NCI-H446 treated with DMSO at 0.1 percent for 48 hours (cell line): ENCODE measurements at regions not wholly inside any gene's neighbourhood (a gene's known extent, or its start where the extent isn't known, plus 50 kb on each side); places are given as distances from the start of the nearest gene placed in this dataset.

Experiments
- DNase-seq: peaks from one replicate; lab custom pipeline; 2025; lab: John Stamatoyannopoulos, UW

GRCh38 chr3:40593351-40593750 is 68.6 kb downstream of the ZNF621 start:
- DNase-seq, result peak; percentile 27

GRCh38 chr3:40597441-40597840 is 72.7 kb downstream of the ZNF621 start:
- no peak for DNase-seq

DNA sequence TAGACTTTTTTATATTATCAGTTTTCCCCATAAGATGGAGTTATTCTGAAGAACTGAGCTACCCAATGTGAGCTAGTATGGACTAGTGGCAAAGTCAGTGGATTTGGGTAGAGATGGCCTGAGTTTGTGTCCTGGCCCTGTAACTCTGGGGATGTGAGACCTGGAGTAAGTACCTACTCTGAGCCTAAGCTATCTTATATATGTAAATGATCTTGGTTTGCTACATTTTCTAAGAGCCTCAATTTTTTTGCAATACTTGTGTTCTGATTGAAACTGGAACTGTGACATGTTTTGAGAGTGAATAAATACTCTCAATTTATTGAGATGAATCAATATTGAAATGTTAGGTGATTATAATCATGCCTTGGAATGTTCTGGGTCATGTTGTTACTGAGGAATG is 73.6 kb downstream of the ZNF621 start:
- DNase-seq, result no peak

DNA sequence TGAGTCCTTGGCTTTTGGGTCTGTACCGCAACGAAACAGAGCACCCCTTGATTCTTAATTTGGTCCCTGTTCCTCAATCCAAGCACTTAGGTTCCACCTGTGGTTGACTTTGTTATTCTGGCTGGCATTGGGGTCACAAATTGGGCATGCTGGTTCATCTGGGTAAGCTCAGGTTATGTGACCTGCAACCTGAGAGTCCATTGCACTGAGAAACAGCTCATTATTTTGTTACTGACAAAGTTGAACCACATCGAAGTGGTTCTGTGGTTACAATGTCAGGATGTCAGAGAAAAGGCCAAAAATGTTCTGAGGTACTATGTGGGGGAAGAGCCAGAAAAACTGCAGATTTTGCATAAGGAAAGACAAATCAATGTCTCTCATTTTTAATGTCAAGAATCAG is 74.2 kb downstream of the ZNF621 start:
- no peak for DNase-seq

DNA sequence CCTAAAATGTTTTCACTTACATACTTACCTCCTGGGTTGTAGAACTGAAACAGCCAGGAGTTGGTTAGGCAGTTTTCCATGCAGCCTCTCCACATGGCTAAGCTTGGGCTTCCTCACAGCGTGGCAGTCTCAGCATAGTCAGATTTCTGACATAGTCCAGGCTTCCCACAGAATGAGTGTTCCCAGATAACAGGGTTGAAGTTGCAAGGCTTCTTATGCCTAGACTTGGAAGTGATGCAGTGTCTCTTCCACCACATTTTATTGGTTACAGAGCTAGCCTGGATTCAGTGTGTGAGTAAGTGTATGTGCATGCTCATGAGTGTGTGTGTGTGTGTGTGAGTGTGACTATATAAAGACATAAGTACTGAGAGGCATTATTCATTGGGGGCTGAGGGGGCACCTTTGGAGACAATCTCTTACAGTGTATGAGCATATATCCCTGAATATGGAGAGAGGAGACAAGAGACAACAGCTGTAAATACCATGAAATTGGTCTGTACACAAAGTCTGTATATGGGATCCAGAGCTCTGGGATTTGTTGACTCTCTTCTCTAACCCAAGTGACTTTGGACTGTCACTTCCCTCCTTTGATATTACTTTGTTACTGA is 78.1 kb downstream of the ZNF621 start:
- no peak for DNase-seq

DNA sequence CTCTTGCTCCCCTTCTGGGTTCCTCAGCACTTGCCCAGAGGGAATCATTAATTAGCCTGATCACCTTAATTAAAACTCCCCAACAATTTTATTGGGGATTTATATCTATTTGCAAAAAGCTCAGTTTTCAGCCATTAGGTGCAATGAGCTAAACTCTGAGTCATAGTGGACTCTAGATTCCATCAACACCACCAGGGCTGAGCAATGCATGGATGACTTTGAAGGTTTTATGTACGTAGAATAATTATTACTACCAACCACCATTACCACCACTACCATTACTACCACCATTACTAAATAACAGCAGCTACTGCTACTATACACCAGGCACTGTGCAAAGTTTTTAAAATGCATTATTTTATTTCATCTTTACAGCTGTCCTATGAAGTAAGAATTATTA is 81.2 kb downstream of the ZNF621 start:
- no peak for DNase-seq

GRCh38 chr3:40608091-40608490 is 83.3 kb downstream of the ZNF621 start:
- DNase-seq, result no peak

DNA sequence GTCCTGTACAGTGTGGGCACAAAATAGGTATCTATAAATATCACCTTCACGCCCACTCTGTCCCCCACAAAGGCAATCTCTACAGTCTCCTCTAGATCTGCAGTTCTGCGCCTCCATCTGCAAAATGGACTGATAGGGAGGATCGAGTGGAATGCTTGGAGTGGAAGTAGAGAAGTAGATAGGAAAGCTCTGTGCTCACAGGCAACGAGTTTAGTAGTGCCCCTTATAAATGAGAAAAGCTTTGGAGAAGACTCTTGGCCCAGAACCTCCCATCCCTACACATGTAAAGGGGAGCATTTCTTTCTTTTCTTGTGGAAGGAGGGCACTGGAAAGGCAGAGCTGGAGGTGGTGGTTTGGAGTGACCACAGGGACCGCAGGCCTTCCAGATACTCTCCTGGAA is 88.5 kb downstream of the ZNF621 start:
- no peak for DNase-seq

DNA sequence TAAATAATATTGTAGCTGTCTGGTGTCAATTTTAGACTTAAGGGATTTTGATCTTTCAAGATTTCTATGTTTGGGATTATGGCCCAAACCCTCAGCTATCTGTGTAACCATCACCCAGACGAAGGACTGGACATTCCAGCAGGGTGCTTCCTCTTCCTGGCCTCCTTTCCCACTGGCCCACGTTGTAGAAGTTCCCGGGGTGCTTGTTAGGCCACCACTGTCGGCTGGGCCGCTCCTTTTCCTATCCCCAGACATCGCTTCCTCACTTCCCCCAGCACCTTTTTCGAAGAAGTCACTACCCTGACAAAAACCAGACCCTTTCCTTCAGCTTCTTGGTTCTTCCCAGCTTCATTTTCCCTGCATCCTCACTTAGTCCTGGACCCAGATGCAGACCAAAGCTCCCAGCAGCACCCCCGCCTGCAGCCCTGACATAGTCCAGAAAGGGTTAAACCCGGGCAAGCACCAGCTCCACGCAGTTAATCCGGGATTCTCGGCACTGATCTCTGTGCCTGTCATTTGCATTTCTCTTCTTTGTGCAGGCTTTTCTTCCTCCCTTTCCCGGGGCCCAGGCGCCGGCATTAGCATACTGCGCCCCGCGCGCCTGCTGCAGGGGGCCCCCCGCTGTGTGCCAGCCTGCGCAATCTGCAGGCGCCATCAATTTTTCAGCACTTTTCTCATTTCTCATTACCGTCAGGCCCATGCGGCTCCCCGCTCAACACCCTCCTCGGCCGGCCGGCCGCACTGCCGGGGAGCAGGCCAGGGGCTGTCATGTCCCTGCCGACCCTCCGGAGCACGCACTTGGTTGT is 90.6 kb downstream of the ZNF621 start:
- peak; percentile 20 for DNase-seq

DNA sequence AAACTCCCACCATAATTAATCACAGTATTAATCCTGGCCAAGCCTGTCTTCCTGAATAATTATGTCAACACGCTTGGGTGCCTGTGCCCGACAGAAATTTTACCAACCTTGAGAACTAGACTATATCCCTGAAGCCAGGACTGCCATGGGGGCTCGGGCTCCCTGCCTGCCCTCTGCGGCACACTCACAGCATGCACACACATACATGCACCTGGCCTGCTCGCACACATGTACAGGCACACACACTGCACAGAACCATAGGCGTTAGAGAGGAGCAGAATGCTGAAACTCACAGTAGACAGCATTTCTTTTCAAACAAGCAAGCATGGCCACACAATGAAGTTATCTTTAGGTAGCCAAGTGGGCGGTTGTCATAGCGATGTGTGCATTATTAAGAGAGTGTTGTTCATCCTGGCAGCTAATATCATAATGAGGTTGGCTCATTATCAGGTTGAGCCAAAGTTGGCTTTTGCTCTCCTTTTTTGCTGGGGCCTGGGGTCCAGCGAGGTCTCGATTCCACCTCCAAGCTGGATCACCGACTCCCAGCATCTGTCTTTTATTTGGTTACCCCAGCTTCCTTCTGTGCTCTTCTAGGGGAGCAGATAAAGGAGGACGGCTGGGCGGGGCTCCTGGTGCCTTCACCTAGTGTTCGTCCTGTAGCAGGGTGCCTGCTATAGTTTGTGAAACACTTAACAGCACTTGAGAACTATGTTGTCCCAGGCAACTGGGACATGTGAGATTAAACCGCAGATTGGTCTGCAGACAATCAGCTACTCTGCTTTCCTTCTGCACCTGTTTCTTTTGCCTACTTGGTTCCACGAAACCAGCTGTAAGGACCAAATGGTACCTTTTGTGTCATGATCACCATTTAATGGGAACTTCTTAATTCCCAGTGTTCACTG is 91.4 kb downstream of the ZNF621 start:
- peak; percentile 20 for DNase-seq

DNA sequence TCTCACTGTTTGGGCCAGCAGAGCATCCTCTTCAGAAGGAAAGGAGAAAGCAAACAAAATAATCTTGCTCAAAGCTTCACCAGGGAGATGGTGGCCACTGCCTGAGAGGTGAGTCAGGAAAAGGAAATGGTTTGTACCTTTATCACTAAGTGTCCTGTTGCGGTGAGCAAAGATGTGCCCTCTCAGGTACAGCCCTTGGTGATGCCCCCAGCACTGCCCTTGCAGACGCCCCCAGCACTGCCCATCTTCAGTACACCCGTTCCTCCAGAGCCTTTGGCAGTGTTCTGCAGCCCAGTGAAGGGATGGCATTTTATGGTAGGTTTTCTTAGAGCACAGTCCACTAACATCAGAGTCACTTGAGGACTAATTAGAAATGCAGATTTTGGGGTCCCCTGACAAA is 92.3 kb downstream of the ZNF621 start:
- no peak for DNase-seq

- DNase-seq, result no peak
These were observed 93.4 kb downstream of the ZNF621 start for GRCh38 chr3:40618158-40618557.

DNA sequence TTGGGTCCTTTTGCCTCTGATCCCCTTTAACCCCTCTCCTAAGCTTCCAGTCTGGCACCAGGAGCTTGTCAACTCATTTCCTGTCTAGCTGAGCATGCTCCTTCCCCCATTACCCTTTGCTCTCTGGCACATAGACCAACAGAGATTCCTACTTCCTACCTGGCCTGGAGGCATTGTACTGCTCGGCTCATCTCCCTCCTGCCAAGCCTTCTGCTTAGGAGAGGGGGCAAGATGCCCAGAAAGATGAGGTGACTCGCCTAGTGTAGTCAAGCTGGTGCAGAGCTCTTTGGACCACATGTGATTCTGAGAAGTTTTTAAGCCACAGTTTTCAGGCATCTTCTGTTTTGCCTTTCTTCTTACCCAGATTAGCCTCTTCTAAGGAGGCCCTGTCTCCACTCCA is 95.4 kb downstream of the ZNF621 start:
- DNase-seq, result peak; percentile 51

GRCh38 chr3:40621252-40621651 is 96.5 kb downstream of the ZNF621 start:
- no peak for DNase-seq

GRCh38 chr3:40623567-40623966 is 98.8 kb downstream of the ZNF621 start:
- no peak for DNase-seq

- DNase-seq, result no peak
These were observed 99.5 kb downstream of the ZNF621 start for GRCh38 chr3:40624189-40624769.

DNA sequence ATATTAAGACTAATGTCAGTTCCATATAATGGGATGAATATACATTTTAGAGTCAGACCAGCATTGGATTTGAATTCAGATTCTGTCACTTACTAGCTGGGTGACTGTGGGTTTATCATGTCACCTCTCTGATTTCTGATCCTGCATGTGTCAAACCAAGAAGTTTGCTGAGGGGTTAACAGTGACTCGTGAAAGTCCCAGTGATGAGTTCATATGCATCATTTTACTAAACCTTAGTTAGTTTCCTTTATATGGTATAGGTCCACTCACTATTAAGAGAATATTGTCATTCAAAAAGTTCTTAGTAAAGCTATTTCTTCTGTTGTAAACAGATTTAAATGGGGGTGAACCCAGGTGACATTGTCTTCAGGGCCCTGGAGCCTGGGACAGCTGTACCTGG is 102.3 kb downstream of the ZNF621 start:
- DNase-seq, result no peak

DNA sequence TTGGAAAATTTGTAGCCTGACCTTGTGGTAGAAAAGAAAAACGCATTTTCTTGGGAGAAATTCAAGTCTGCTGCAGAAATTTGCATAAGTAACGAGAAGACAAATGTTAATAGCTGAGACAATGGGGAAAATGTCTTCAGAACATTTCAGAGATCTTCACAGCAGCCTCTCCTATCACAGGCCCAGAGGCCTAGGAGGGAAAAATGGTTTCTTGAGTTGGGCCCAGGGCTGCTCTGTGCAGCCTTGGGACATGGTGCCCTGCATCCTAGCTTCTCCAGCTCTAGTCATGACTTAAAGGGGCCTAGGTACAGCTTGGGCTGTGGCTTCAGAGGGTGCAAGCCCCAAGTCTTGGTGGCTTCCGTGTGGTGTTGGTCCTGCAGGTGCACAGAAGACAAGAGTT is 104.2 kb downstream of the ZNF621 start:
- DNase-seq, result no peak

GRCh38 chr3:40631341-40631995 is 106.7 kb downstream of the ZNF621 start:
- no peak for DNase-seq

DNA sequence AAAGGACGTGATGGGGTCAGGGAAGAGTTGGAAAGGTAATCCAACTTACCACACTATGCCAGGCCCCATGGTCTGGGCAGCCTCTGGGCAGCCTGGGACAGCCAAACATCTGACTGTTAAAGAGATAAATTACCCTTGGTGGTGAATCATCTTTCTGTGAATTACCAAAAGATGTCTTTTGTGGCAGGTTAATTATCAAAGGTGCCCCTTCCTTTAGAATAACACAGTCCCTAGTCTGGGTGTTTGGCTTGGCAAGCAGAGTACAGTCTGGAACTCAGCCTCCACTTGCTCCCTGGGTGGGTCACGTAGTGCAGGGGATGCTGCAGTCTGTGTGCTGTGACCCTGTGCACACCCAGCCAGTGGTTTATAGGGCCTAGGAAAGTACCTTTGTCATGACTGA is 113.1 kb downstream of the ZNF621 start:
- no peak for DNase-seq

DNA sequence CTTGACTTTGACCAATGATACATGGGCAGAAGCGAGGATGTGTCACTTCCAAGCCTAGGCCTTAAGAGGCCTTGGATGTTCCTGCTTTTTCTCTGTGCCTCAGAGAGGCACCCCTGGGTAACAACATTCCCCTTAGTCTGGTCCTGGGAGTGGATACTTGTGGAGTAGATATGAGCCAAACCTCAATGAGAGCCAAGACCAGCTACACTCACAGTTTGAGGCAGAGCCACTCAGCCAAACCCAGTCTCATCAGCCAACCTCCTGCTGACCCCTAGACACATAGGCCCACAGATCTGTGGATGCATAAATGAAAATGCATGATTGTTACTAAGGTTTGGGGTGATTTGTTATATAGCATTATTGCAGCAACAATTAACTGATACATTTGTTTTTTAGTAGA is 114.2 kb downstream of the ZNF621 start:
- no peak for DNase-seq

- DNase-seq, result no peak
These were observed 118.1 kb downstream of the ZNF621 start for GRCh38 chr3:40642812-40643211.
